CD14-positive monocyte (primary cell): ENCODE measurements at regions not wholly inside any gene's neighbourhood (a gene's known extent, or its start where the extent isn't known, plus 50 kb on each side); places are given as distances from the start of the nearest gene placed in this dataset.

Experiments
- DNase-seq, 3 donors: peaks; one replicate each; pipeline ENCODE4 v3.0.0-alpha.2; 2011 to 2022
- H2AFZ ChIP-seq: 2 replicates; pipeline ENCODE4 v1.6.0; 2012; ENCODE audit warnings: mild to moderate bottlenecking, low read depth, low read length, inconsistent platforms; ENCODE audit not compliant: insufficient read depth, poor library complexity, severe bottlenecking
- H3K27ac ChIP-seq, 2 donors: 1 replicate in 1 of 2; 2 replicates in 1 of 2; pipeline ENCODE4 v1.5.1; 2012 to 2013; ENCODE audit warnings: low read length in 2 of 2, control low read depth in 1 of 2, inconsistent platforms in 1 of 2, low read depth in 1 of 2, mild to moderate bottlenecking in 1 of 2
- H3K27me3 ChIP-seq, 2 donors: one replicate each; pipeline versions ENCODE4 v1.6.0 to v1.6.1; 2011 to 2013; ENCODE audit warnings: low read length in 2 of 2; ENCODE audit not compliant: control insufficient read depth in 2 of 2, insufficient read depth in 2 of 2
- H3K36me3 ChIP-seq, 2 donors: replicated peaks in 1 of 2; 1 replicate in 1 of 2; 2 replicates in 1 of 2; pipeline versions ENCODE4 v1.5.1 to v1.6.1; 2012 to 2013; ENCODE audit warnings: low read length in 2 of 2, control low read depth in 1 of 2, inconsistent platforms in 1 of 2, mild to moderate bottlenecking in 1 of 2; ENCODE audit not compliant: insufficient read depth in 2 of 2, control insufficient read depth in 1 of 2
- H3K4me1 ChIP-seq, 2 donors: 1 replicate in 1 of 2; 2 replicates in 1 of 2; pipeline versions ENCODE4 v1.5.1 to v1.6.1; 2012 to 2013; ENCODE audit warnings: low read length in 2 of 2, control low read depth in 1 of 2, inconsistent platforms in 1 of 2, mild to moderate bottlenecking in 1 of 2, moderate library complexity in 1 of 2; ENCODE audit not compliant: insufficient read depth in 2 of 2, control insufficient read depth in 1 of 2
- H3K4me2 ChIP-seq: replicated peaks from 2 replicates; pipeline ENCODE3; 2012; ENCODE audit warnings: low read length, moderate library complexity, mild to moderate bottlenecking; ENCODE audit not compliant: poor library complexity, severe bottlenecking; ENCODE audit errors: extremely low read depth
- H3K4me3 ChIP-seq, 3 experiments: fragments of 200-600 bp in 1 of 3; sonication (generic) in 1 of 3; replicated peaks in 1 of 3; 1 replicate in 2 of 3; 2 replicates in 1 of 3; pipeline ENCODE4 v1.5.1; 2011 to 2013; ENCODE audit warnings: low read length in 3 of 3, mild to moderate bottlenecking in 3 of 3, control low read depth in 2 of 3, low read depth in 2 of 3, inconsistent platforms in 1 of 3, moderate library complexity in 1 of 3
- H3K79me2 ChIP-seq: 2 replicates; pipeline ENCODE4 v1.6.0; 2012; ENCODE audit warnings: mild to moderate bottlenecking, control low read depth, inconsistent platforms, low read length, moderate library complexity; ENCODE audit not compliant: insufficient read depth
- H3K9ac ChIP-seq: 2 replicates; pipeline ENCODE4 v1.6.0; 2017; ENCODE audit warnings: low read length, mild to moderate bottlenecking; ENCODE audit not compliant: insufficient read depth, poor library complexity, severe bottlenecking
- H3K9me3 ChIP-seq, 2 donors: replicated peaks in 1 of 2; 1 replicate in 1 of 2; 2 replicates in 1 of 2; pipeline versions ENCODE4 v1.5.1 to v1.6.1; 2012 to 2013; ENCODE audit warnings: low read length in 2 of 2, control low read depth in 1 of 2; ENCODE audit not compliant: control insufficient read depth in 1 of 2, insufficient read depth in 1 of 2
- H4K20me1 ChIP-seq: 2 replicates; pipeline ENCODE4 v1.6.0; 2012; ENCODE audit warnings: mild to moderate bottlenecking, low read length, control low read depth, moderate library complexity; ENCODE audit not compliant: insufficient read depth
- H3K27ac Mint-ChIP-seq, 7 donors: one replicate each; pipeline ENCODE4 v1.8.0; 2020; ENCODE audit warnings: mild to moderate bottlenecking in 7 of 7, mixed read lengths in 7 of 7, moderate library complexity in 6 of 7, inconsistent platforms in 2 of 7
- H3K27me3 Mint-ChIP-seq, 3 donors: one replicate each; pipeline ENCODE4 v1.8.0; 2021 to 2022; ENCODE audit warnings: low read depth in 3 of 3, mild to moderate bottlenecking in 3 of 3, mixed read lengths in 3 of 3, moderate library complexity in 3 of 3, inconsistent platforms in 1 of 3
- H3K36me3 Mint-ChIP-seq, 2 donors: one replicate each; pipeline ENCODE4 v1.8.0; 2020; ENCODE audit warnings: mixed read lengths in 2 of 2, inconsistent platforms in 1 of 2, mild to moderate bottlenecking in 1 of 2
- H3K4me1 Mint-ChIP-seq: one replicate; pipeline ENCODE4 v1.8.0; 2020; ENCODE audit warnings: mild to moderate bottlenecking, mixed read lengths
- H3K4me3 Mint-ChIP-seq, 2 donors: one replicate each; pipeline ENCODE4 v1.8.0; 2020; ENCODE audit warnings: mild to moderate bottlenecking in 2 of 2, mixed read lengths in 2 of 2, moderate library complexity in 1 of 2
- H3K9me3 Mint-ChIP-seq, 7 donors: one replicate each; pipeline ENCODE4 v1.8.0; 2020 to 2022; ENCODE audit warnings: mixed read lengths in 7 of 7, mild to moderate bottlenecking in 6 of 7, moderate library complexity in 6 of 7, inconsistent platforms in 2 of 7
- WGBS: methylation state at CpG from one replicate; pipeline ENCODE4 v1.1.5; 2013; ENCODE audit warnings: missing lambda C conversion rate; ENCODE audit not compliant: insufficient coverage; 5-methylcytosine and 5-hydroxymethylcytosine counted together
- intact Hi-C, 2 donors: fragments of 100-400 bp; cut with micrococcal nuclease; formaldehyde crosslinking; loops; one replicate each; pipeline versions ENCODE4 v1.15.0 to v1.15.1; 2023
- TF ChIP-seq, protein P1 (sequence below): fragments of 200-600 bp; IDR thresholded peaks from one replicate; pipeline ENCODE4 v1.8.0; 2022; ENCODE audit warnings: antibody characterized with exemption, mild to moderate bottlenecking

DNA sequence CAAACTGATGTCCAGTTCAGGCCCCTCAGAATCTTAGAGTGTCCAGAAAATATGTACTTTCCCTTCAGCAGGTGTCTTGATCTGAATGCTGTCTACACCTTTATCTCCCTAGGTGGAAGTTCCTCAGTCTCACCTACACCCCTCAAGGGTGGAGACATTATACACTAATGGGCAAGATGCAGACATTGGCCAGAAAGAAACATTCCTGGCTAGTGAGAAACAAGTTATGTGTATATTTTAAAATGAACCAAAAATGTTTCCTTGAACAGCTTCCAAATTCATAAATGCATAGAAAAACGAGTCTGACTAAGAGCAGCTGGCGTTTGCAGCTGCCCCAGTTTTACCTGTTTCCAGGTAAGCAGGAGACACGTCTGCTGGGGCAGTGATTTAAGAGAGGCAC is 140.5 kb upstream of the IRX4 start:
- Histone ChIP-seq H4K20me1 (no peaks in the 10 kb centered on the region), H2AFZ (no peak overlapping the region), H3K27me3 (peaks cover 0 to 2% of the 10 kb centered on the region in 2 donors), H3K4me1 (no peaks in the 10 kb centered on the region), H3K79me2 (no peaks in the 10 kb centered on the region), H3K9me3 (no peaks in the 10 kb centered on the region), H3K9ac (no peak overlapping the region), H3K27ac (no peak overlapping the region), H3K36me3 (no peaks in the 10 kb centered on the region), H3K4me3 (no peak overlapping the region), H3K4me2 (no peak overlapping the region)
- Mint-ChIP-seq H3K36me3 (no peaks in the 10 kb centered on the region), H3K9me3 (peaks cover 0 to 3% (median under 1%) of the 10 kb centered on the region in 7 donors), H3K27ac (no peak overlapping the region), H3K4me1 (no peaks in the 10 kb centered on the region), H3K4me3 (no peak overlapping the region), H3K27me3 (peaks cover 4 to 11% (median 6%) of the 10 kb centered on the region in 3 donors)
- intact Hi-C loops: no loop called here
- DNase-seq: no peak
- WGBS: no CpG with 5 or more reads among the region's 3 CpGs
- TF ChIP-seq, protein P1, sequence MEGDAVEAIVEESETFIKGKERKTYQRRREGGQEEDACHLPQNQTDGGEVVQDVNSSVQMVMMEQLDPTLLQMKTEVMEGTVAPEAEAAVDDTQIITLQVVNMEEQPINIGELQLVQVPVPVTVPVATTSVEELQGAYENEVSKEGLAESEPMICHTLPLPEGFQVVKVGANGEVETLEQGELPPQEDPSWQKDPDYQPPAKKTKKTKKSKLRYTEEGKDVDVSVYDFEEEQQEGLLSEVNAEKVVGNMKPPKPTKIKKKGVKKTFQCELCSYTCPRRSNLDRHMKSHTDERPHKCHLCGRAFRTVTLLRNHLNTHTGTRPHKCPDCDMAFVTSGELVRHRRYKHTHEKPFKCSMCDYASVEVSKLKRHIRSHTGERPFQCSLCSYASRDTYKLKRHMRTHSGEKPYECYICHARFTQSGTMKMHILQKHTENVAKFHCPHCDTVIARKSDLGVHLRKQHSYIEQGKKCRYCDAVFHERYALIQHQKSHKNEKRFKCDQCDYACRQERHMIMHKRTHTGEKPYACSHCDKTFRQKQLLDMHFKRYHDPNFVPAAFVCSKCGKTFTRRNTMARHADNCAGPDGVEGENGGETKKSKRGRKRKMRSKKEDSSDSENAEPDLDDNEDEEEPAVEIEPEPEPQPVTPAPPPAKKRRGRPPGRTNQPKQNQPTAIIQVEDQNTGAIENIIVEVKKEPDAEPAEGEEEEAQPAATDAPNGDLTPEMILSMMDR: no peak

DNA sequence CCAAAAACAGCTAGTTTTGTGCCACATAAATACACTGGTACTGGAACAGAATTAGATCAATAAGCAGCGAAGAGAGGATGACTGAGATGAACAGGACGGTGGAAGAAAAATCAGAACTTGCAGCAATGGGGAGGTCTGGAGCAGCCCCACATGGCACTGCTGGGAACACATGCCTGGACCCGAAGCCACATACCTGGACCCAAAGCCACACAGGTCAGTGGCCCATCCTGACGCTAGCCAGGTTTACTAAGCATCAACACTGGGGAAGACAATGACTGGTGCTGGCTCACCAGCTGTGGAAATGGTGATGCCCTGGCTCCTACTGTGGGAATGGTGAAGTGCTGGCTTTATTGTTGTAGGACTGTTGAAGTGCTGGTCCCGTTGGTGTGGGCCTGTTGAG is 139.7 kb upstream of the IRX4 start:
- Histone ChIP-seq H3K79me2 (no peaks in the 10 kb centered on the region), H4K20me1 (no peaks in the 10 kb centered on the region), H3K27ac (no peak overlapping the region), H3K36me3 (no peaks in the 10 kb centered on the region), H3K4me1 (no peaks in the 10 kb centered on the region), H2AFZ (no peak overlapping the region), H3K4me2 (no peak overlapping the region), H3K27me3 (peaks cover 0 to 2% of the 10 kb centered on the region in 2 donors), H3K4me3 (no peak overlapping the region), H3K9me3 (no peaks in the 10 kb centered on the region), H3K9ac (no peak overlapping the region)
- Mint-ChIP-seq H3K36me3 (no peaks in the 10 kb centered on the region), H3K4me1 (no peaks in the 10 kb centered on the region), H3K27ac (no peak overlapping the region), H3K4me3 (no peak overlapping the region), H3K27me3 (peaks cover 4 to 10% (median 4%) of the 10 kb centered on the region in 3 donors), H3K9me3 (peaks cover 0 to under 1% (median 0%) of the 10 kb centered on the region in 7 donors)
- DNase-seq: no peak
- TF ChIP-seq, protein P1: no peak
- 87% methylated on average over 5 of the region's 5 CpGs for WGBS
- intact Hi-C loops: no loop called here
